Heart right ventricle (tissue), 16 donors: ENCODE measurements at regions not wholly inside any gene's neighbourhood (a gene's known extent, or its start where the extent isn't known, plus 50 kb on each side); places are given as distances from the start of the nearest gene placed in this dataset.
A peak's percentile ranks its signal among the peaks of the same experiment; 100 is the strongest.

Experiments used
- ATAC-seq, 8 donors: fragments of 200-7000 bp; cut with Tn5 transposase; one replicate each; pipeline ENCODE4 v1.9.1; 2020; ENCODE audit warnings: mild to moderate bottlenecking in 8 of 8, moderate library complexity in 8 of 8, moderate number of reproducible peaks in 1 of 8
- DNase-seq, 2 donors: peaks; one replicate each; pipeline ENCODE4 v3.0.0-alpha.2; 2020
- H3K27ac ChIP-seq, 10 donors: fragments of 200-600 bp; sonication (generic) in 2 of 10; one replicate each; pipeline versions ENCODE4 v1.5.0 to v1.8.0; 2020 to 2022; ENCODE audit warnings: mild to moderate bottlenecking in 3 of 10
- H3K27me3 ChIP-seq, 7 donors: fragments of 200-600 bp; one replicate each; pipeline ENCODE4 v1.8.0; 2021 to 2022; ENCODE audit warnings: mild to moderate bottlenecking in 2 of 7
- H3K36me3 ChIP-seq, 9 donors: fragments of 200-600 bp; sonication (generic) in 1 of 9; one replicate each; pipeline versions ENCODE4 v1.5.0 to v1.8.0; 2020 to 2022; ENCODE audit warnings: mild to moderate bottlenecking in 2 of 9
- H3K4me1 ChIP-seq, 9 donors: fragments of 200-600 bp; sonication (generic) in 1 of 9; one replicate each; pipeline versions ENCODE4 v1.5.0 to v1.8.0; 2020 to 2022; ENCODE audit warnings: mild to moderate bottlenecking in 4 of 9
- H3K4me3 ChIP-seq, 10 donors: fragments of 200-600 bp; sonication (generic) in 2 of 10; one replicate each; pipeline versions ENCODE4 v1.5.0 to v1.8.0; 2020 to 2022; ENCODE audit warnings: mild to moderate bottlenecking in 7 of 10, moderate library complexity in 2 of 10
- H3K9me3 ChIP-seq, 11 donors: fragments of 200-600 bp in 10 of 11; sonication (generic) in 2 of 11; one replicate each; pipeline versions ENCODE4 v1.5.0 to v1.8.0; 2013 to 2022; ENCODE audit warnings: mild to moderate bottlenecking in 2 of 11, control low read depth in 1 of 11, moderate library complexity in 1 of 11
- WGBS, 2 donors: extraction: QIAGEN DNeasy Blood & Tissue Kit; methylation state at CpG; one replicate each; pipeline ENCODE4 v1.1.7; 2013; ENCODE audit warnings: inconsistent platforms in 1 of 2; 5-methylcytosine and 5-hydroxymethylcytosine counted together
- intact Hi-C, 10 donors: fragments of 100-400 bp; cut with DNase I; formaldehyde crosslinking; loops; one replicate each; pipeline versions ENCODE4 v1.11.1 to v1.14.2; 2022
- TF ChIP-seq, protein P1 (sequence below), 9 donors: fragments of 200-600 bp; sonication (generic) in 2 of 9; IDR thresholded peaks; one replicate each; pipeline versions ENCODE4 v1.5.0 to v1.8.0; 2021 to 2022; ENCODE audit warnings: antibody characterized with exemption in 9 of 9, mild to moderate bottlenecking in 5 of 9, moderate library complexity in 1 of 9
- donor health status: Arrhythmogenic right ventricular cardiomyopathy.
- donor health status: ischemic (EF 13 %, LVEDD 7.1; RV severe dilation, severe dysfunction).
- donor health status: healthy with polysubstance abuse.
- donor health status: DM: no; HTN: yes; CAD: no.
- donor health status: DM: no; HTN: no; CAD: no.
- donor health status: ischemic (EF 25% LVEDD 6.9; RV normal size, moderate dysfunction).
- donor health status: ischemic (EF 25% LVEDD 5.7; RV mildly dilated, moderate dysfunction).
- donor health status: healthy.
- donor health status: DM: yes; HTN: yes; CAD: no.
- donor health status: Ischemic cardiomyopathy.
- donor health status: ischemic (EF 35%, LVEDD 5.7; RV mildly dilated, moderate dysfunction).
- donor health status: nonischemic (EF 11% LVEDD 7.7; RV severe dilation, severe dysfunction).
- donor health status: DM: yes; HTN: yes; CAD: no.
- donor health status: PGD.
- donor health status: ischemic (EF 29% LVEDD 5.4; RV normal size, mild dysfunction).
- donor health status: nonischemic (EF 23%, LVEDD 6.1; RV moderate dilation, normal function).

DNA sequence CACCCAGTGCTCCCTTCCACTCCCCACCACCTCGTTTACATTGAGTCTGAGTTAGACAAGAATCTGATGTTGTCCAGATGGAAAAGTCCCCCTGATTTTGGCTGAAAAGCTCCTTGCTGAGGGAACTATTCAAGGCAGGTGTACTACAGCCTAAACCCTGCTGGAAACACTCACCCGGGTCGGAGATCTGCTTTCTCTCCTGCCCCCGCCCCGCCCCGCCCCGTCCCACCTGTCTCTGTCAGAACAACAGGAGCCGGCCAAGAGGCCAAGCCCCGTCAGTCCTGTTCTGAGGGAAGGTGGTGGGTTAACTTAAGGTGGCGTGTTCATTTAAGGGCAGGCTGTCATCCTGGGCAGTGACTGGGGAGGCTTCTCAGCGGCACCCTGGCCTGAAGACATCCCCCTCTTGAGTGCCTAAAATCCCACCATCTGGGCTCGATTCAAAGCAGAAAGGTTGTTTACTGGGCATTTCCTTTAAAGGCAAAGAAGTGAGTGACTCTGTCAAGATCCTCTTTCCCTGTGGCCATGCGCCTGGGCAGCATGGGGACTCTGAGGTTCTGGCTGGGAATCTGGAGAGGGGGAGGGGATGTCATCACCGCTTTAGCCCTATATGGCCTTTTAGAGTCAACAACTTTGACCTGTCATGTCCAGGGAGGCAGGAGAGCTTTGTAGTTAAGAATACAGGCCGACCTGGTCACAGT, 71.1 kb upstream of the NEURL1B start:
- no peak for ATAC-seq
- H3K9me3 ChIP-seq = peaks cover 0 to 4% (median 0%) of the 10 kb centered on the region in 11 donors
- peak overlapping the region in 2 of 10 donors; percentile 25 to 56 for H3K27ac ChIP-seq
- intact Hi-C loops = no loop called here
- DNase-seq = no peak
- no peaks in the 10 kb centered on the region for H3K27me3 ChIP-seq
- H3K36me3 ChIP-seq = no peaks in the 10 kb centered on the region
- TF ChIP-seq, protein P1, sequence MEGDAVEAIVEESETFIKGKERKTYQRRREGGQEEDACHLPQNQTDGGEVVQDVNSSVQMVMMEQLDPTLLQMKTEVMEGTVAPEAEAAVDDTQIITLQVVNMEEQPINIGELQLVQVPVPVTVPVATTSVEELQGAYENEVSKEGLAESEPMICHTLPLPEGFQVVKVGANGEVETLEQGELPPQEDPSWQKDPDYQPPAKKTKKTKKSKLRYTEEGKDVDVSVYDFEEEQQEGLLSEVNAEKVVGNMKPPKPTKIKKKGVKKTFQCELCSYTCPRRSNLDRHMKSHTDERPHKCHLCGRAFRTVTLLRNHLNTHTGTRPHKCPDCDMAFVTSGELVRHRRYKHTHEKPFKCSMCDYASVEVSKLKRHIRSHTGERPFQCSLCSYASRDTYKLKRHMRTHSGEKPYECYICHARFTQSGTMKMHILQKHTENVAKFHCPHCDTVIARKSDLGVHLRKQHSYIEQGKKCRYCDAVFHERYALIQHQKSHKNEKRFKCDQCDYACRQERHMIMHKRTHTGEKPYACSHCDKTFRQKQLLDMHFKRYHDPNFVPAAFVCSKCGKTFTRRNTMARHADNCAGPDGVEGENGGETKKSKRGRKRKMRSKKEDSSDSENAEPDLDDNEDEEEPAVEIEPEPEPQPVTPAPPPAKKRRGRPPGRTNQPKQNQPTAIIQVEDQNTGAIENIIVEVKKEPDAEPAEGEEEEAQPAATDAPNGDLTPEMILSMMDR (IDR thresholded peaks at IDR 0.05) = no peak
- H3K4me1 ChIP-seq = peaks cover 0 to 36% (median 6%) of the 10 kb centered on the region in 9 donors
- WGBS, 2 donors = 55 to 70% methylated on average over 15 of the region's 15 CpGs
- H3K4me3 ChIP-seq = no peak overlapping the region

DNA sequence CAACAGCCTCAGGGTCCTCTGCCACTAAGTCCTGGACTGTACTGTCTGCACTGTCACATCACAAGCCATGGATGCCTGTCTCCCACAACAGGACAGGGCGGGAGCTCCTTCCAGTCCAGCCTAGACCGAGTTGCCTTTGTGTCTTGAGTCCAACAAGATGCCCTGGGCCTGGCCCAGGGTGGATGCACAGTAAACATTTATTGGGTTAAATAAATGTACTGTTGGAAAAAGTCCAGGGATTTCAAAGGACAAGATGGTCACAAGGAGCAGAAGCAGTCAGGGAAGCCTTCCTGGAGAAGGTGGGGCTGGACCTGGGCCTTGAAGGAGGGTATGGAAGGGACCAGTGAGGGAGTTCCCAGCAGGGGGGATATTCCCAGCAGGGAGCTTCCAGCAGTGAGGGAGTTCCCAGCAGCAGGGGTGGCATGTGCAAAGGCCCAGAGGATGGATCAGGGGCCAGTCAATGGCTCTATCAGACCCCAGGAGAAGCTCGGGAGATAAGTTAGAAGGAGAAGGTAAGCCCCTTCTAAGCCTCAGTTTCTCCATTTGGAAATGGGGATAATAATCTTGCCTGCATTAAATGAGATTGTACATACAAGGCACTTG, 72.7 kb upstream of the NEURL1B start:
- WGBS, 2 donors = 86 to 92% methylated on average over 3 of the region's 3 CpGs
- H3K36me3 ChIP-seq = no peaks in the 10 kb centered on the region
- no peak for ATAC-seq
- intact Hi-C loops = no loop called here
- no peaks in the 10 kb centered on the region for H3K27me3 ChIP-seq
- H3K9me3 ChIP-seq = peaks cover 0 to under 1% (median 0%) of the 10 kb centered on the region in 11 donors
- H3K4me1 ChIP-seq = peaks cover 0 to 23% (median 5%) of the 10 kb centered on the region in 9 donors
- H3K27ac ChIP-seq = no peak overlapping the region
- no peak overlapping the region for H3K4me3 ChIP-seq
- DNase-seq = no peak
- TF ChIP-seq, protein P1 (IDR thresholded peaks at IDR 0.05) = no peak

DNA sequence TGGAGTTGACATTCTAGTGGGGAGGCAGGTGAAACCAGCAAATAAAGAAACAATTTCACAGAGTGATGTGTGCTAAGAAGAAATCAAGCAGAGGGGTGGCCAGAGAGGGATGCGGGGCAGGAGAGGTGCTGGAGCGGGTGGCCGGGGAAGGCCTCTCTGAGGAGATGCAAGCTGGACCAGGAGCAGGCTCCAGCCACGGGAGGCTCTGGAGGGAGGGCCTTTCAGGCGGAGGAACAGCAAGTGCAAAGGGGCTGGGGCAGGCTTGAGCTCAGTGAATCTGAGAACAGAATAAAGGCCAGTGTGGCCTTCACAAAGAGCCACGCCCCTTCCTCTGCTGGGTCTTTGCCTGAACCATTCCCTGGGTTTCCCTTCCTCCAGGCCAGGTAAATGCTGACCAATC, 73.2 kb upstream of the NEURL1B start:
- H3K27ac ChIP-seq = no peak overlapping the region
- WGBS, 2 donors = 99% methylated on average over 6 of the region's 6 CpGs
- H3K9me3 ChIP-seq = no peaks in the 10 kb centered on the region
- DNase-seq (no peak), ATAC-seq (no peak)
- TF ChIP-seq, protein P1 (IDR thresholded peaks at IDR 0.05) = no peak
- H3K4me1 ChIP-seq = peaks cover 0 to 23% (median 5%) of the 10 kb centered on the region in 9 donors
- no peaks in the 10 kb centered on the region for H3K27me3 ChIP-seq
- H3K4me3 ChIP-seq = no peak overlapping the region
- intact Hi-C loops = no loop called here
- no peaks in the 10 kb centered on the region for H3K36me3 ChIP-seq

DNA sequence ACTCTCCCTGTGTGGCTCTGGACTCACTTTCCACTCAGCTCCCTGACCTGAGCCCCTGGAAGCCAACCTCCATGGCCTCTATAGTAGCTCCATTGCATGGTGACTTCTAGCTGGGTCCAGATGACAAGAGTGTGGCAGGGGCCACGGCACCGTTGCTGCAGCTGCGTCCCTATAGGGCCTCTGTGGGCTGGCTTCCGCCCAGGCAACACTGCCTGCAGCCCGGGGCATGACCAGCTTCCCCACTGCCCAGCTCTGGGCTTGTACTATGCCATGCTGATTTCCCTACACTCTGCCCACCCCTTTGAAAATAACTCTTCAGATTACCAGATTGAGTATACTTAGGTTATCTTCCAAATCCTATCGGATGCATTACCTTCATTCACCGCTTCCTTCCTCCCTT, 73.8 kb upstream of the NEURL1B start:
- no peaks in the 10 kb centered on the region for H3K9me3 ChIP-seq
- H3K36me3 ChIP-seq = no peaks in the 10 kb centered on the region
- H3K4me3 ChIP-seq = no peak overlapping the region
- ATAC-seq = peak in 3 of 8 donors; percentile 3 to 12 (median 4)
- TF ChIP-seq, protein P1 (IDR thresholded peaks at IDR 0.05) = no peak
- no peak overlapping the region for H3K27ac ChIP-seq
- intact Hi-C loops = no loop called here
- H3K27me3 ChIP-seq = no peaks in the 10 kb centered on the region
- peaks cover 0 to 23% (median 5%) of the 10 kb centered on the region in 9 donors for H3K4me1 ChIP-seq
- no peak for DNase-seq
- WGBS, 2 donors = 84 to 92% methylated on average over 7 of the region's 7 CpGs
